Right lobe of liver (tissue), 4 donors: ENCODE measurements at regions not wholly inside any gene's neighbourhood (a gene's known extent, or its start where the extent isn't known, plus 50 kb on each side); places are given as distances from the start of the nearest gene placed in this dataset.

Experiments
- CTCF ChIP-seq, 4 donors: fragments of 200-600 bp in 3 of 4; fragments of 450-650 bp in 1 of 4; IDR thresholded peaks; one replicate each; pipeline versions ENCODE4 v1.5.1 to v1.8.0; 2016 to 2022; ENCODE audit warnings: antibody characterized with exemption in 4 of 4, mild to moderate bottlenecking in 2 of 4
- POLR2A ChIP-seq: fragments of 450-650 bp; IDR thresholded peaks from one replicate; pipeline ENCODE4 v1.6.1; 2017; ENCODE audit warnings: antibody characterized with exemption, mild to moderate bottlenecking
- donor health status: DM: no; HTN: no; CAD: no.
- donor health status: DM: no; HTN: no; CAD: no.
- donor health status: DM: no; HTN: yes; CAD: no.

GRCh38 chr12:70121562-70121961, 121.7 kb upstream of the CNOT2 start:
- TF ChIP-seq CTCF (IDR thresholded peaks at IDR 0.05): no peak
- TF ChIP-seq POLR2A: no peak
